K562 (cell line): ENCODE measurements at regions not wholly inside any gene's neighbourhood (a gene's known extent, or its start where the extent isn't known, plus 50 kb on each side); places are given as distances from the start of the nearest gene placed in this dataset.

Experiments
- ATAC-seq: fragments of 200-7000 bp; cut with Tn5 transposase; 3 replicates; pipeline ENCODE4 v1.9.1; 2020; ENCODE audit warnings: moderate library complexity
- BruUV-seq: library from RNA; stranded (reverse); fragments of 400-500 nt; replicated peaks from 2 replicates; lab custom pipeline; 2021; lab: Mats Ljungman, UMichigan
- CTCF ChIA-PET: fragments of 300-600 bp; formaldehyde crosslinking; extraction: SDS; loops from one replicate; lab custom pipeline; 2021; ENCODE audit warnings: low intra/inter-chr PET ratio; lab: Yijun Ruan, JAX
- POLR2A ChIA-PET: fragments of 300-600, 350-650 bp; sonication (Branson Sonifier 250); formaldehyde crosslinking; extraction: SDS; loops from one replicate; lab custom pipeline; 2021; ENCODE audit warnings: antibody characterized with exemption, inconsistent platforms; lab: Yijun Ruan, JAX
- DNase-seq, 4 experiments: peaks; one replicate each; pipeline versions ENCODE4 v3.0.0 to v3.0.0-alpha.2; 2011 to 2018; ENCODE audit warnings: low spot score in 3 of 4, mixed read lengths in 3 of 4; ENCODE audit errors: extremely low read depth in 1 of 4
- FAIRE-seq: peaks from 2 replicates; lab custom pipeline; 2011; peaks lifted over from hg19 to GRCh38; lab: Jason Lieb, UNC
- H2AFZ ChIP-seq: 2 replicates; pipeline ENCODE4 v1.6.0; 2011; ENCODE audit warnings: low read depth, low read length, control low read depth, inconsistent platforms
- H3K27ac ChIP-seq: fragments of 200-600 bp; 3 replicates; pipeline ENCODE4 v1.8.0; 2011; ENCODE audit warnings: low read depth, mild to moderate bottlenecking, control low read depth, inconsistent platforms, low read length, moderate library complexity, mixed read lengths; ENCODE audit errors: extremely low read depth
- H3K27me3 ChIP-seq, 2 experiments: fragments of 300-600 bp in 1 of 2; 2 replicates in 1 of 2; 3 replicates in 1 of 2; pipeline versions ENCODE4 v1.6.0 to v1.8.0; 2011; ENCODE audit warnings: inconsistent platforms in 2 of 2, low read length in 2 of 2, mild to moderate bottlenecking in 1 of 2, mixed read lengths in 1 of 2, moderate library complexity in 1 of 2; ENCODE audit not compliant: control insufficient read depth in 2 of 2, insufficient read depth in 2 of 2
- H3K36me3 ChIP-seq: fragments of 300-600 bp; 3 replicates; pipeline ENCODE4 v1.8.0; 2011; ENCODE audit warnings: mild to moderate bottlenecking, low read length, inconsistent platforms; ENCODE audit not compliant: control insufficient read depth, insufficient read depth
- H3K4me1 ChIP-seq, 2 experiments: fragments of 200-600 bp in 1 of 2; replicated peaks in 1 of 2; 2 replicates in 1 of 2; 3 replicates in 1 of 2; pipeline versions ENCODE4 v1.5.1 to v1.8.0; 2011; ENCODE audit warnings: inconsistent platforms in 2 of 2, low read length in 2 of 2, mild to moderate bottlenecking in 1 of 2, mixed read lengths in 1 of 2, moderate library complexity in 1 of 2; ENCODE audit not compliant: control insufficient read depth in 2 of 2, insufficient read depth in 2 of 2
- H3K4me2 ChIP-seq: 2 replicates; pipeline ENCODE4 v1.6.1; 2011; ENCODE audit warnings: low read length, control low read depth, inconsistent platforms, mixed read lengths; ENCODE audit not compliant: insufficient read depth
- H3K4me3 ChIP-seq: fragments of 200-600 bp; sonication (generic), shearing (Covaris generic); 2 replicates; pipeline ENCODE4 v1.5.1; 2016; ENCODE audit warnings: control low read depth, inconsistent platforms
- H3K79me2 ChIP-seq: fragments of 200-600 bp; 3 replicates; pipeline ENCODE4 v1.8.0; 2011; ENCODE audit warnings: low read length, inconsistent platforms; ENCODE audit not compliant: control insufficient read depth, insufficient read depth
- H3K9ac ChIP-seq, 2 experiments: 2 replicates each; pipeline versions ENCODE4 v1.6.0 to v1.6.1; 2011; ENCODE audit warnings: low read depth in 2 of 2, low read length in 2 of 2, control low read depth in 1 of 2, inconsistent platforms in 1 of 2, mild to moderate bottlenecking in 1 of 2, mixed read lengths in 1 of 2; ENCODE audit not compliant: insufficient read depth in 1 of 2
- H3K9me1 ChIP-seq: one replicate; pipeline ENCODE4 v1.6.0; 2011; ENCODE audit warnings: inconsistent platforms, mild to moderate bottlenecking, low read length, moderate library complexity; ENCODE audit not compliant: control insufficient read depth, insufficient read depth
- H3K9me3 ChIP-seq: replicated peaks from 2 replicates; pipeline ENCODE4 v1.5.1; 2011; ENCODE audit warnings: low read depth, low read length, inconsistent platforms; ENCODE audit not compliant: control insufficient read depth, insufficient read depth
- H4K20me1 ChIP-seq: replicated peaks from 2 replicates; pipeline ENCODE4 v1.6.1; 2011; ENCODE audit warnings: low read length, inconsistent platforms, mixed read lengths; ENCODE audit not compliant: control insufficient read depth, insufficient read depth
- CBFB ChIP-seq: sonication (generic); formaldehyde crosslinking; IDR thresholded peaks from 2 replicates; pipeline ENCODE4 v1.4.0; 2020; ENCODE audit warnings: mild to moderate bottlenecking, missing genetic modification reagents
- CREB1 ChIP-seq, 2 experiments: sonication (generic) in 1 of 2; formaldehyde crosslinking in 1 of 2; IDR thresholded peaks; 2 replicates each; pipeline versions ENCODE4 v1.6.1 to v1.8.0; 2012 to 2022; ENCODE audit warnings: inconsistent platforms in 1 of 2, mild to moderate bottlenecking in 1 of 2, missing genetic modification reagents in 1 of 2, moderate library complexity in 1 of 2
- CUX1 ChIP-seq: fragments of 200-800 bp; sonication (Bioruptor generic); IDR thresholded peaks from 2 replicates; pipeline ENCODE4 v1.6.1; 2016; ENCODE audit warnings: missing genetic modification characterization, missing compliant biosample characterization
- ELK1 ChIP-seq: sonication (generic); formaldehyde crosslinking; IDR thresholded peaks from 2 replicates; pipeline ENCODE4 v1.8.1; 2022; ENCODE audit warnings: missing genetic modification reagents
- MTA2 ChIP-seq: fragments of 450-650 bp; IDR thresholded peaks from 2 replicates; pipeline ENCODE4 v1.6.1; 2016; ENCODE audit warnings: low read depth
- SMAD4 ChIP-seq: fragments of 250-450 bp; sonication (Bioruptor Pico); conservative IDR thresholded peaks from 2 replicates; pipeline ENCODE4 v1.8.0; 2021; ENCODE audit warnings: inconsistent platforms, mild to moderate bottlenecking, moderate library complexity
- SOX6 ChIP-seq: fragments of 450-650 bp; IDR thresholded peaks from 2 replicates; pipeline ENCODE4 v1.6.1; 2014; ENCODE audit warnings: mild to moderate bottlenecking
- WHSC1 ChIP-seq: IDR thresholded peaks from one replicate; pipeline ENCODE4 v1.6.1; 2012; ENCODE audit warnings: low read length, control low read depth, inconsistent platforms
- ZNF408 ChIP-seq: fragments of 250-450 bp; sonication (Bioruptor Pico); IDR thresholded peaks from 2 replicates; pipeline ENCODE4 v1.4.0; 2020; ENCODE audit warnings: low read depth, mild to moderate bottlenecking, moderate library complexity
- WGBS: fragments of 100-300 bp; shearing (Covaris generic); methylation state at CpG from one replicate; pipeline ENCODE4 v1.1.6; 2016; ENCODE audit warnings: low coverage, mixed read lengths; ENCODE audit not compliant: insufficient coverage; ENCODE audit errors: missing lambda C conversion rate; 5-methylcytosine and 5-hydroxymethylcytosine counted together
- in situ Hi-C: fragments of 300-500 bp; cut with MboI; formaldehyde crosslinking; loops from 4 replicates; pipeline ENCODE4 v1.15.0; 2018; ENCODE audit warnings: inconsistent platforms, mixed read lengths
- intact Hi-C: fragments of 100-400 bp; cut with micrococcal nuclease; formaldehyde crosslinking; loops from 2 replicates; pipeline ENCODE4 v1.14.2; 2022
- TF ChIP-seq, protein P1 (sequence below): fragments of 450-650 bp; conservative IDR thresholded peaks from 2 replicates; pipeline ENCODE4 v1.6.1; 2016; ENCODE audit warnings: missing genetic modification characterization, low read depth, mild to moderate bottlenecking, missing compliant biosample characterization, moderate library complexity

GRCh38 chr17:71455219-71455618 lies 665.6 kb upstream of the SOX9 start:
- no peak for ATAC-seq
- Histone ChIP-seq H2AFZ (no peak overlapping the region), H4K20me1 (no peaks in the 10 kb centered on the region), H3K36me3 (no peaks in the 10 kb centered on the region), H3K4me2 (no peak overlapping the region), H3K79me2 (no peaks in the 10 kb centered on the region), H3K9ac (no peak overlapping the region), H3K4me1 (no peaks in the 10 kb centered on the region), H3K4me3 (no peak overlapping the region), H3K27me3 (no peaks in the 10 kb centered on the region), H3K9me1 (no peaks in the 10 kb centered on the region), H3K9me3 (no peaks in the 10 kb centered on the region), H3K27ac (no peak overlapping the region)
- in situ Hi-C loops, result no loop called here
- WGBS, result 0% methylated on average over 2 of the region's 2 CpGs
- BruUV-seq, result no TSS peak
- no peak for TF ChIP-seq CBFB (CRISPR knock-in tag)
- TF ChIP-seq MTA2, result no peak
- TF ChIP-seq, protein P1, sequence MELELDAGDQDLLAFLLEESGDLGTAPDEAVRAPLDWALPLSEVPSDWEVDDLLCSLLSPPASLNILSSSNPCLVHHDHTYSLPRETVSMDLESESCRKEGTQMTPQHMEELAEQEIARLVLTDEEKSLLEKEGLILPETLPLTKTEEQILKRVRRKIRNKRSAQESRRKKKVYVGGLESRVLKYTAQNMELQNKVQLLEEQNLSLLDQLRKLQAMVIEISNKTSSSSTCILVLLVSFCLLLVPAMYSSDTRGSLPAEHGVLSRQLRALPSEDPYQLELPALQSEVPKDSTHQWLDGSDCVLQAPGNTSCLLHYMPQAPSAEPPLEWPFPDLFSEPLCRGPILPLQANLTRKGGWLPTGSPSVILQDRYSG (tag), result no peak
- no peak for TF ChIP-seq CREB1 (IDR thresholded peaks at IDR 0.05)
- no peak for TF ChIP-seq CREB1 (CRISPR knock-in tag; IDR thresholded peaks at IDR 0.05)
- no peak for FAIRE-seq
- intact Hi-C loops, result no loop called here
- ChIA-PET POLR2A (no interaction called here), CTCF (no interaction called here)
- no peak for DNase-seq

GRCh38 chr17:71458322-71458721 lies 662.5 kb upstream of the SOX9 start:
- in situ Hi-C loops (no loop called here), intact Hi-C loops (no loop called here)
- Histone ChIP-seq H3K4me1 (no peaks in the 10 kb centered on the region), H3K36me3 (no peaks in the 10 kb centered on the region), H3K27me3 (no peaks in the 10 kb centered on the region), H3K4me3 (no peak overlapping the region), H3K9me3 (no peaks in the 10 kb centered on the region), H3K4me2 (no peak overlapping the region), H4K20me1 (no peaks in the 10 kb centered on the region), H3K9ac (no peak overlapping the region), H2AFZ (no peak overlapping the region), H3K9me1 (no peaks in the 10 kb centered on the region), H3K79me2 (no peaks in the 10 kb centered on the region), H3K27ac (no peak overlapping the region)
- no peak for ATAC-seq
- ChIA-PET CTCF (no interaction called here), POLR2A (no interaction called here)
- 0% methylated on average over 5 of the region's 5 CpGs for WGBS
- FAIRE-seq, result no peak
- no peak for DNase-seq
- BruUV-seq, result no TSS peak
- TF ChIP-seq SOX6, result no peak
- TF ChIP-seq CUX1 (CRISPR knock-in tag), result no peak
- TF ChIP-seq SMAD4 (CRISPR knock-in tag), result no peak
- no peak for TF ChIP-seq ZNF408 (CRISPR knock-in tag)
- TF ChIP-seq WHSC1, result no peak
- TF ChIP-seq ELK1, result no peak
